HCT116 (cell line): ENCODE measurements at regions not wholly inside any gene's neighbourhood (a gene's known extent, or its start where the extent isn't known, plus 50 kb on each side); places are given as distances from the start of the nearest gene placed in this dataset.

Experiments used
- ATAC-seq: fragments of 200-7000 bp; cut with Tn5 transposase; 2 replicates; pipeline ENCODE4 v1.9.1; 2020; ENCODE audit warnings: mild to moderate bottlenecking, moderate library complexity
- BruUV-seq: library from RNA; stranded (reverse); fragments of 400-500 nt; replicated peaks from 2 replicates; lab custom pipeline; 2021; lab: Mats Ljungman, UMichigan
- CTCF ChIA-PET: fragments of 300-600 bp; sonication (Branson Sonifier 250); formaldehyde crosslinking; loops from one replicate; lab custom pipeline; 2021; ENCODE audit warnings: antibody characterized with exemption; lab: Charles Lee
- POLR2A ChIA-PET: fragments of 300-600, 350-600 bp; sonication (Branson Sonifier 250); formaldehyde crosslinking; loops from one replicate; lab custom pipeline; 2021; ENCODE audit warnings: antibody characterized with exemption; lab: Charles Lee
- RAD21 ChIA-PET, 2 experiments: fragments of 300-600 bp; sonication (Branson Sonifier 250); formaldehyde crosslinking; loops; one replicate each; lab custom pipeline; 2023; ENCODE audit warnings: low total read pairs in 2 of 2; ENCODE audit not compliant: uncharacterized antibody in 2 of 2, unreplicated experiment in 2 of 2, low non-redundant PET in 1 of 2; lab: Charles Lee
- DNase-seq: peaks from one replicate; pipeline ENCODE4 v3.0.0-alpha.2; 2010; ENCODE audit warnings: low read depth, low spot score
- H2AFZ ChIP-seq: fragments of 200-600 bp; shearing (Covaris generic), sonication (generic); 2 replicates; pipeline ENCODE4 v1.6.1; 2017; ENCODE audit warnings: low read depth, mixed run types, mixed read lengths, antibody characterized with exemption, low read length; ENCODE audit not compliant: poor library complexity, severe bottlenecking
- H3K27ac ChIP-seq: 2 replicates; pipeline ENCODE4 v1.5.1; 2012; ENCODE audit warnings: low read depth, low read length
- H3K27me3 ChIP-seq: fragments of 200-600 bp; sonication (generic); 2 replicates; pipeline ENCODE4 v1.6.1; 2016; ENCODE audit warnings: mixed run types, low read length, mixed read lengths; ENCODE audit not compliant: insufficient read depth
- H3K36me3 ChIP-seq, 2 experiments: fragments of 200-500 bp in 1 of 2; fragments of 200-600 bp in 1 of 2; sonication (Bioruptor generic) in 1 of 2; sonication (generic) in 1 of 2; 2 replicates each; pipeline versions ENCODE4 v1.5.1 to v1.6.1; 2014 to 2016; ENCODE audit warnings: low read length in 2 of 2, inconsistent platforms in 1 of 2, mixed read lengths in 1 of 2, mixed run types in 1 of 2; ENCODE audit not compliant: insufficient read depth in 2 of 2, control insufficient read depth in 1 of 2
- H3K4me1 ChIP-seq, 2 experiments: fragments of 200-600 bp in 1 of 2; sonication (generic) in 1 of 2; 2 replicates each; pipeline versions ENCODE4 v1.5.1 to v1.6.1; 2012 to 2017; ENCODE audit warnings: low read length in 2 of 2, inconsistent platforms in 1 of 2, mild to moderate bottlenecking in 1 of 2, mixed read lengths in 1 of 2, mixed run types in 1 of 2, moderate library complexity in 1 of 2; ENCODE audit not compliant: insufficient read depth in 2 of 2, control insufficient read depth in 1 of 2
- H3K4me2 ChIP-seq: fragments of 200-600 bp; sonication (generic); 2 replicates; pipeline ENCODE4 v1.6.1; 2017; ENCODE audit warnings: mixed run types, low read length, mixed read lengths
- H3K4me3 ChIP-seq, 2 experiments: fragments of 200-600 bp in 1 of 2; sonication (generic) in 1 of 2; replicated peaks in 1 of 2; 2 replicates each; pipeline ENCODE4 v1.5.1; 2011 to 2016; ENCODE audit warnings: low read length in 2 of 2, control low read depth in 1 of 2, low read depth in 1 of 2, mild to moderate bottlenecking in 1 of 2, mixed read lengths in 1 of 2, mixed run types in 1 of 2
- H3K79me2 ChIP-seq: fragments of 200-600 bp; sonication (generic); 2 replicates; pipeline ENCODE4 v1.6.1; 2017; ENCODE audit warnings: mild to moderate bottlenecking, mixed run types, low read length, moderate library complexity, mixed read lengths; ENCODE audit not compliant: insufficient read depth
- H3K9ac ChIP-seq: fragments of 200-600 bp; sonication (generic); 2 replicates; pipeline ENCODE4 v1.6.1; 2016; ENCODE audit warnings: low read length, mixed read lengths
- H3K9me2 ChIP-seq: fragments of 200-600 bp; sonication (generic), shearing (Covaris generic); 2 replicates; pipeline ENCODE4 v1.6.1; 2017; ENCODE audit warnings: mixed run types, mild to moderate bottlenecking, moderate library complexity; ENCODE audit not compliant: insufficient read depth
- H3K9me3 ChIP-seq, 2 experiments: fragments of 200-500 bp in 1 of 2; fragments of 200-600 bp in 1 of 2; sonication (Bioruptor generic) in 1 of 2; sonication (generic) in 1 of 2; 2 replicates each; pipeline ENCODE4 v1.6.1; 2014 to 2017; ENCODE audit warnings: low read length in 2 of 2, mixed read lengths in 2 of 2, inconsistent platforms in 1 of 2, low read depth in 1 of 2, mild to moderate bottlenecking in 1 of 2, mixed run types in 1 of 2, moderate library complexity in 1 of 2; ENCODE audit not compliant: control insufficient read depth in 1 of 2, insufficient read depth in 1 of 2
- H4K20me1 ChIP-seq: fragments of 200-600 bp; sonication (generic), shearing (Covaris generic); 2 replicates; pipeline ENCODE4 v1.6.1; 2017; ENCODE audit warnings: mixed run types, mild to moderate bottlenecking, moderate library complexity; ENCODE audit not compliant: insufficient read depth
- CBX3 ChIP-seq: IDR thresholded peaks from 2 replicates; pipeline ENCODE4 v1.6.1; 2012; ENCODE audit warnings: low read depth
- CEBPB ChIP-seq: IDR thresholded peaks from 2 replicates; pipeline ENCODE4 v1.6.1; 2012; ENCODE audit warnings: low read depth
- EGR1 ChIP-seq: IDR thresholded peaks from 2 replicates; pipeline ENCODE4 v1.6.1; 2012; ENCODE audit warnings: low read depth
- ELF1 ChIP-seq: IDR thresholded peaks from 2 replicates; pipeline ENCODE4 v1.6.1; 2012; ENCODE audit warnings: low read depth, borderline replicate concordance
- EZH2 ChIP-seq: fragments of 200-600 bp; sonication (generic); IDR thresholded peaks from 2 replicates; pipeline ENCODE4 v1.6.1; 2017; ENCODE audit warnings: antibody characterized with exemption, mixed run types
- EZH2phosphoT487 ChIP-seq: fragments of 200-600 bp; IDR thresholded peaks from 2 replicates; pipeline ENCODE4 v1.6.1; 2018; ENCODE audit warnings: antibody characterized with exemption, borderline replicate concordance
- JUND ChIP-seq: IDR thresholded peaks from 2 replicates; pipeline ENCODE4 v1.6.1; 2012
- POLR2A ChIP-seq: IDR thresholded peaks from 2 replicates; pipeline ENCODE4 v1.7.0; 2011; ENCODE audit warnings: borderline replicate concordance; ENCODE audit not compliant: insufficient read depth, insufficient read length; ENCODE audit errors: extremely low read depth
- RAD21 ChIP-seq: IDR thresholded peaks from 2 replicates; pipeline ENCODE4 v1.6.1; 2012; ENCODE audit warnings: low read depth, mild to moderate bottlenecking
- SIN3A ChIP-seq: IDR thresholded peaks from 2 replicates; pipeline ENCODE4 v1.6.1; 2012; ENCODE audit warnings: low read depth
- SP1 ChIP-seq: IDR thresholded peaks from 2 replicates; pipeline ENCODE4 v1.6.1; 2012; ENCODE audit warnings: low read depth
- SRF ChIP-seq: IDR thresholded peaks from 2 replicates; pipeline ENCODE4 v1.6.1; 2012; ENCODE audit warnings: low read depth
- TCF7L2 ChIP-seq: IDR thresholded peaks from 2 replicates; pipeline ENCODE4 v1.7.0; 2011; ENCODE audit warnings: borderline replicate concordance, inconsistent platforms; ENCODE audit not compliant: insufficient read depth, insufficient read length; ENCODE audit errors: extremely low read depth
- ZFX ChIP-seq: fragments of 450-650 bp; IDR thresholded peaks from 2 replicates; pipeline ENCODE4 v1.6.1; 2017
- ZNF274 ChIP-seq: fragments of 200-500 bp; sonication (Bioruptor generic); IDR thresholded peaks from 2 replicates; pipeline ENCODE4 v1.6.1; 2014; ENCODE audit warnings: mild to moderate bottlenecking, low read depth, low read length, inconsistent platforms
- intact Hi-C: fragments of 100-400 bp; cut with micrococcal nuclease; formaldehyde crosslinking; loops from 2 replicates; pipeline ENCODE4 v1.10.0; 2022
- TF ChIP-seq, protein P1 (sequence below): IDR thresholded peaks from 2 replicates; pipeline ENCODE4 v1.6.1; 2012
- TF ChIP-seq, protein P2 (sequence below), 3 experiments: fragments of 200-600 bp in 1 of 3; sonication (generic) in 1 of 3; IDR thresholded peaks in 2 of 3; conservative IDR thresholded peaks in 1 of 3; 2 replicates each; pipeline ENCODE4 v1.5.1; 2012 to 2017; ENCODE audit warnings: low read depth in 2 of 3, low read length in 2 of 3, antibody characterized with exemption in 1 of 3, borderline replicate concordance in 1 of 3, control low read depth in 1 of 3, mild to moderate bottlenecking in 1 of 3, mixed read lengths in 1 of 3, mixed run types in 1 of 3, moderate library complexity in 1 of 3; ENCODE audit not compliant: insufficient read depth in 1 of 3

DNA sequence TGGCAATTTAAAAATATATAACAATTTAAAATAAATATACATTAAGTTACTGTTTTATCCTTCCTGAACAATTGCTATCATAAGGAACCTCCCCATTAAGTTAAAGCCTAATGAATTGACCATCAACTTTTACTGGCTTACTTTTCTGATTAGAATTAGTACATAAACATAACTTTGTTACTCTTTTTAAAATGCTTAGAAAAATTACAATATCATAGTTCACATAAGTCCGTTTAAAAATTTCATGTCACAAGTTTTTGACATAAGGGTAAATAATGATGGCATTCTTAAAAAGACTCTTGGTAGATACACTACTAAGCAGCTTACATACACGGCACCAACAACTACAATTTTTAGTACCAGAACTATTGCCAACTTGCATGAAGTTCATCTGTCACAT, 1308.6 kb downstream of the FSCB start:
- Histone ChIP-seq H3K27ac (no peak overlapping the region), H3K4me2 (no peak overlapping the region), H3K9ac (no peak overlapping the region), H3K4me3 (no peak overlapping the region), H3K27me3 (no peaks in the 10 kb centered on the region), H2AFZ (no peak overlapping the region), H3K4me1 (no peaks in the 10 kb centered on the region), H3K9me2 (no peaks in the 10 kb centered on the region), H4K20me1 (no peaks in the 10 kb centered on the region), H3K79me2 (no peaks in the 10 kb centered on the region), H3K9me3 (no peaks in the 10 kb centered on the region; a peak in 1 of 4 replicates), H3K36me3 (no peaks in the 10 kb centered on the region)
- DNase-seq (no peak), ATAC-seq (no peak)
- POLR2A ChIA-PET = no interaction called here
- intact Hi-C loops = no loop called here
- TF ChIP-seq TCF7L2 (no peak), EZH2phosphoT487 (no peak), CEBPB (no peak), CBX3 (no peak), SIN3A (no peak), RAD21 (no peak), SP1 (no peak), ZNF274 (no peak), SRF (no peak), JUND (no peak), EZH2 (no peak)
- TF ChIP-seq, protein P1, sequence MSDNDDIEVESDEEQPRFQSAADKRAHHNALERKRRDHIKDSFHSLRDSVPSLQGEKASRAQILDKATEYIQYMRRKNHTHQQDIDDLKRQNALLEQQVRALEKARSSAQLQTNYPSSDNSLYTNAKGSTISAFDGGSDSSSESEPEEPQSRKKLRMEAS = no peak
- RAD21 ChIA-PET = no interaction called here
- CTCF ChIA-PET = no interaction called here
- no TSS peak for BruUV-seq

DNA sequence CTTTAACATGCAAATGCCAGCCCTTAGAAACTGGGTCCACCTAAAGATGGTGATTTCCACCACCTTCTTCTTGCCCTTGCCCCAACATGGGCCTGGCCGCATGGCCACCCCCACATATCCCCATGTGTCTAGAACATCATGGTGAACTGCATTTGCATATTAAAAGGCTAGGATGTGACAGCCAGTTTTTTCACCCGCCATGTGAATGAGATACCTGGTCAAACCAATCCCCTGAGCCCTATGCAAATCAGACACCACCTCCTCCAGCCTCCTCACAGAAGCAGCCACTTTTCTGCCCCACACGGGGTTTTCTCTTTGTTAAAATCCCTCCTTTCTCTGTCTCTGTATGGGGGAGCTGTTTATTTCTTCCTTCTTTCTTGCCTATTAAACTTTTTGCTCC, 1322.5 kb downstream of the FSCB start:
- no peaks in the 10 kb centered on the region for H3K4me1 ChIP-seq
- H3K9me2 ChIP-seq = no peaks in the 10 kb centered on the region
- H4K20me1 ChIP-seq = no peaks in the 10 kb centered on the region; the same call in 1 of the 2 replicates
- H3K4me2 ChIP-seq = no peak overlapping the region
- POLR2A ChIA-PET = no interaction called here
- no peaks in the 10 kb centered on the region for H3K27me3 ChIP-seq
- intact Hi-C loops = no loop called here
- H3K36me3 ChIP-seq = no peaks in the 10 kb centered on the region
- no peak for DNase-seq
- no peaks in the 10 kb centered on the region for H3K9me3 ChIP-seq
- no peak overlapping the region for H3K9ac ChIP-seq
- CTCF ChIA-PET = no interaction called here
- RAD21 ChIA-PET = no interaction called here
- no peak for TF ChIP-seq RAD21
- no peak for TF ChIP-seq SRF
- TF ChIP-seq SP1 = no peak
- TF ChIP-seq, protein P2, sequence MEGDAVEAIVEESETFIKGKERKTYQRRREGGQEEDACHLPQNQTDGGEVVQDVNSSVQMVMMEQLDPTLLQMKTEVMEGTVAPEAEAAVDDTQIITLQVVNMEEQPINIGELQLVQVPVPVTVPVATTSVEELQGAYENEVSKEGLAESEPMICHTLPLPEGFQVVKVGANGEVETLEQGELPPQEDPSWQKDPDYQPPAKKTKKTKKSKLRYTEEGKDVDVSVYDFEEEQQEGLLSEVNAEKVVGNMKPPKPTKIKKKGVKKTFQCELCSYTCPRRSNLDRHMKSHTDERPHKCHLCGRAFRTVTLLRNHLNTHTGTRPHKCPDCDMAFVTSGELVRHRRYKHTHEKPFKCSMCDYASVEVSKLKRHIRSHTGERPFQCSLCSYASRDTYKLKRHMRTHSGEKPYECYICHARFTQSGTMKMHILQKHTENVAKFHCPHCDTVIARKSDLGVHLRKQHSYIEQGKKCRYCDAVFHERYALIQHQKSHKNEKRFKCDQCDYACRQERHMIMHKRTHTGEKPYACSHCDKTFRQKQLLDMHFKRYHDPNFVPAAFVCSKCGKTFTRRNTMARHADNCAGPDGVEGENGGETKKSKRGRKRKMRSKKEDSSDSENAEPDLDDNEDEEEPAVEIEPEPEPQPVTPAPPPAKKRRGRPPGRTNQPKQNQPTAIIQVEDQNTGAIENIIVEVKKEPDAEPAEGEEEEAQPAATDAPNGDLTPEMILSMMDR (IDR thresholded peaks at IDR 0.05 in 2 of 3, conservative IDR thresholded peaks at IDR 0.05 in 1 of 3; ENCODE audit: borderline replicate concordance in 1 of 3, insufficient read depth in 1 of 3, low read depth in 2 of 3, low read length in 2 of 3) = no peak
- TF ChIP-seq JUND = no peak
- TF ChIP-seq ELF1 = no peak
- TF ChIP-seq SIN3A = no peak
- no peak for TF ChIP-seq CBX3
- no peak for TF ChIP-seq ZNF274
- TF ChIP-seq POLR2A = no peak
- no peak for TF ChIP-seq EGR1
- TF ChIP-seq ZFX = no peak
- TF ChIP-seq, all 23 proteins: peak for 0
- Histone ChIP-seq H3K4me3 (no peak overlapping the region), H3K79me2 (no peaks in the 10 kb centered on the region), H3K27ac (no peak overlapping the region), H2AFZ (no peak overlapping the region)
- ATAC-seq = no peak
- BruUV-seq = no TSS peak
